H9 (cell line): ENCODE measurements at regions not wholly inside any gene's neighbourhood (a gene's known extent, or its start where the extent isn't known, plus 50 kb on each side); places are given as distances from the start of the nearest gene placed in this dataset.

ENCODE experiments used
- DNase-seq: peaks from one replicate; pipeline ENCODE4 v3.0.0-alpha.2; 2017
- H2AFZ ChIP-seq: one replicate; pipeline ENCODE4 v1.6.1; 2013; ENCODE audit warnings: mild to moderate bottlenecking, low read length, control low read depth, moderate library complexity
- H2AK5ac ChIP-seq: 2 replicates; pipeline ENCODE4 v1.6.1; 2013; ENCODE audit warnings: low read length, control low read depth, mixed read lengths; ENCODE audit not compliant: insufficient read length
- H2BK120ac ChIP-seq: one replicate; pipeline ENCODE4 v1.6.1; 2013; ENCODE audit warnings: low read depth, mild to moderate bottlenecking, low read length, control low read depth, inconsistent platforms; ENCODE audit not compliant: poor library complexity, severe bottlenecking
- H2BK12ac ChIP-seq: 2 replicates; pipeline ENCODE4 v1.6.1; 2013; ENCODE audit warnings: low read length, control low read depth, mixed read lengths, low read depth; ENCODE audit not compliant: insufficient read length
- H2BK15ac ChIP-seq: 2 replicates; pipeline ENCODE4 v1.6.1; 2013; ENCODE audit warnings: low read depth, low read length, control low read depth
- H2BK20ac ChIP-seq: one replicate; pipeline ENCODE4 v1.6.1; 2013; ENCODE audit warnings: low read depth, mild to moderate bottlenecking, low read length, control low read depth, inconsistent platforms; ENCODE audit not compliant: poor library complexity, severe bottlenecking
- H2BK5ac ChIP-seq: 2 replicates; pipeline ENCODE4 v1.6.1; 2013; ENCODE audit warnings: low read length, control low read depth, mixed read lengths; ENCODE audit not compliant: insufficient read length
- H3K14ac ChIP-seq: 2 replicates; pipeline ENCODE4 v1.6.1; 2013; ENCODE audit warnings: low read length, control low read depth; ENCODE audit not compliant: insufficient read depth
- H3K18ac ChIP-seq: 2 replicates; pipeline ENCODE4 v1.6.1; 2013; ENCODE audit warnings: low read depth, mild to moderate bottlenecking, mixed read lengths, low read length, control low read depth; ENCODE audit not compliant: insufficient read length
- H3K23ac ChIP-seq: 2 replicates; pipeline ENCODE4 v1.6.1; 2013; ENCODE audit warnings: low read length, control low read depth, mixed read lengths, low read depth; ENCODE audit not compliant: insufficient read length
- H3K23me2 ChIP-seq: 2 replicates; pipeline ENCODE4 v1.6.1; 2013; ENCODE audit warnings: low read depth, mild to moderate bottlenecking, mixed read lengths, low read length, control low read depth; ENCODE audit not compliant: insufficient read length, poor library complexity, severe bottlenecking
- H3K27ac ChIP-seq: 2 replicates; pipeline ENCODE4 v1.5.1; 2013; ENCODE audit warnings: low read length, control low read depth, mixed read lengths, low read depth; ENCODE audit not compliant: insufficient read length
- H3K27me3 ChIP-seq: 2 replicates; pipeline ENCODE4 v1.6.1; 2013; ENCODE audit warnings: low read length, control low read depth, inconsistent platforms; ENCODE audit not compliant: insufficient read depth
- H3K4ac ChIP-seq: 2 replicates; pipeline ENCODE4 v1.6.1; 2013; ENCODE audit warnings: low read depth, mild to moderate bottlenecking, control low read depth, inconsistent platforms, low read length, moderate library complexity
- H3K4me1 ChIP-seq: 2 replicates; pipeline ENCODE4 v1.6.1; 2013; ENCODE audit warnings: low read length, control low read depth, inconsistent platforms; ENCODE audit not compliant: insufficient read depth
- H3K4me2 ChIP-seq: 2 replicates; pipeline ENCODE4 v1.6.1; 2013; ENCODE audit warnings: low read length, control low read depth, mixed read lengths; ENCODE audit not compliant: insufficient read length, insufficient read depth
- H3K56ac ChIP-seq: 2 replicates; pipeline ENCODE4 v1.6.1; 2013; ENCODE audit warnings: low read depth, mild to moderate bottlenecking, mixed read lengths, low read length, control low read depth; ENCODE audit not compliant: insufficient read length
- H3K79me1 ChIP-seq: 2 replicates; pipeline ENCODE4 v1.6.1; 2013; ENCODE audit warnings: low read depth, mild to moderate bottlenecking, moderate library complexity, low read length, control low read depth, inconsistent platforms; ENCODE audit not compliant: insufficient read depth, poor library complexity, severe bottlenecking
- H3K79me2 ChIP-seq: 2 replicates; pipeline ENCODE4 v1.6.1; 2013; ENCODE audit warnings: low read length, control low read depth, inconsistent platforms; ENCODE audit not compliant: insufficient read depth
- H3K9ac ChIP-seq: 2 replicates; pipeline ENCODE4 v1.6.1; 2013; ENCODE audit warnings: low read length, control low read depth, mixed read lengths; ENCODE audit not compliant: insufficient read length; ENCODE audit errors: extremely low read depth
- H3K9me3 ChIP-seq: one replicate; pipeline ENCODE4 v1.6.1; 2013; ENCODE audit warnings: low read depth, low read length, inconsistent platforms; ENCODE audit not compliant: control insufficient read depth
- H3T11ph ChIP-seq: one replicate; pipeline ENCODE4 v1.6.1; 2013; ENCODE audit warnings: mild to moderate bottlenecking, low read length, control low read depth, inconsistent platforms
- H4K20me1 ChIP-seq: one replicate; pipeline ENCODE4 v1.6.1; 2013; ENCODE audit not compliant: control insufficient read depth, insufficient read length, insufficient read depth
- H4K5ac ChIP-seq: 2 replicates; pipeline ENCODE4 v1.6.1; 2013; ENCODE audit warnings: low read depth, mild to moderate bottlenecking, mixed read lengths, low read length, control low read depth; ENCODE audit not compliant: insufficient read length
- H4K8ac ChIP-seq: replicated peaks from 2 replicates; pipeline ENCODE4 v1.6.1; 2013; ENCODE audit warnings: low read length, control low read depth, mixed read lengths, low read depth; ENCODE audit not compliant: insufficient read length
- H4K91ac ChIP-seq: 2 replicates; pipeline ENCODE4 v1.6.1; 2013; ENCODE audit warnings: low read depth, mild to moderate bottlenecking, moderate library complexity, mixed read lengths, low read length, control low read depth; ENCODE audit not compliant: insufficient read length
- H3K27ac Mint-ChIP-seq, 3 experiments: 2 replicates in 2 of 3; 3 replicates in 1 of 3; pipeline ENCODE4 v1.8.0; 2020 to 2021; ENCODE audit warnings: mixed read lengths in 3 of 3, mild to moderate bottlenecking in 1 of 3, moderate library complexity in 1 of 3
- H3K27me3 Mint-ChIP-seq: 2 replicates; pipeline ENCODE4 v1.8.0; 2021; ENCODE audit warnings: low read depth, mild to moderate bottlenecking, moderate library complexity, mixed read lengths
- H3K36me3 Mint-ChIP-seq, 3 experiments: 2 replicates in 2 of 3; 3 replicates in 1 of 3; pipeline ENCODE4 v1.8.0; 2020 to 2021; ENCODE audit warnings: low read depth in 3 of 3, mixed read lengths in 3 of 3; ENCODE audit not compliant: insufficient read depth in 1 of 3
- H3K4me1 Mint-ChIP-seq, 2 experiments: 2 replicates each; pipeline ENCODE4 v1.8.0; 2020; ENCODE audit warnings: mixed read lengths in 2 of 2
- H3K4me3 Mint-ChIP-seq, 2 experiments: 2 replicates in 1 of 2; 3 replicates in 1 of 2; pipeline ENCODE4 v1.8.0; 2020 to 2021; ENCODE audit warnings: mild to moderate bottlenecking in 2 of 2, mixed read lengths in 2 of 2, moderate library complexity in 1 of 2
- H3K9me3 Mint-ChIP-seq, 2 experiments: 2 replicates in 1 of 2; 3 replicates in 1 of 2; pipeline ENCODE4 v1.8.0; 2020; ENCODE audit warnings: mild to moderate bottlenecking in 2 of 2, mixed read lengths in 2 of 2, moderate library complexity in 1 of 2
- WGBS: extraction: QIAGEN DNeasy Blood & Tissue Kit; methylation state at CpG from one replicate; pipeline ENCODE4 v1.1.7; 2013; ENCODE audit warnings: missing lambda C conversion rate, low lambda C conversion rate, mixed read lengths; ENCODE audit not compliant: insufficient read length; ENCODE audit errors: extremely low coverage; 5-methylcytosine and 5-hydroxymethylcytosine counted together
- TF ChIP-seq, protein P1 (sequence below): fragments of 200-600 bp; sonication (generic); conservative IDR thresholded peaks from 3 replicates; pipeline ENCODE4 v1.8.0; 2021; ENCODE audit warnings: antibody characterized with exemption, mild to moderate bottlenecking

DNA sequence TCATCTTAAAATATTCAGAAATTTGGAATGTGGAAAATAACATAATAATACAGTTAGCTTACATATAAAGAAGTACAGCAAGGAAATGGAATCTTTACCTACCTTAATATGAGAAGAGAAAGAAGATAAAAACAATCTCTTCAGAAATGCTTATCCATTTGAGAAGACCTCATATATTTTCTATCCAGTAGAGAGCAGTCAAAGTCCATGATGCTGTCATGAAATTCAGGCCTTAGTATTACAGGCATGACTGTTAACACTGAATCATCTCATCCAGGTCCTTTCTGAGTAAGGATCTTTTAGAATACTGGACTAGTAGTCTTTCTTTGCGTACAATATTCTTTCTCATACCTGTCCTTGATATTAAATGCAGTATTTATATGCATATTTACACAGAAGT is 713.4 kb downstream of the CD109 start:
- WGBS: no CpG with 5 or more reads among the region's 1 CpG
- no peak overlapping the region for H3K14ac ChIP-seq

More for the DNA sequence above, 713.4 kb downstream of the CD109 start:
- no peak overlapping the region for H3K4ac ChIP-seq
- no peaks in the 10 kb centered on the region for H3K27me3 ChIP-seq
- no peak overlapping the region for H2BK120ac ChIP-seq
- TF ChIP-seq, protein P1, sequence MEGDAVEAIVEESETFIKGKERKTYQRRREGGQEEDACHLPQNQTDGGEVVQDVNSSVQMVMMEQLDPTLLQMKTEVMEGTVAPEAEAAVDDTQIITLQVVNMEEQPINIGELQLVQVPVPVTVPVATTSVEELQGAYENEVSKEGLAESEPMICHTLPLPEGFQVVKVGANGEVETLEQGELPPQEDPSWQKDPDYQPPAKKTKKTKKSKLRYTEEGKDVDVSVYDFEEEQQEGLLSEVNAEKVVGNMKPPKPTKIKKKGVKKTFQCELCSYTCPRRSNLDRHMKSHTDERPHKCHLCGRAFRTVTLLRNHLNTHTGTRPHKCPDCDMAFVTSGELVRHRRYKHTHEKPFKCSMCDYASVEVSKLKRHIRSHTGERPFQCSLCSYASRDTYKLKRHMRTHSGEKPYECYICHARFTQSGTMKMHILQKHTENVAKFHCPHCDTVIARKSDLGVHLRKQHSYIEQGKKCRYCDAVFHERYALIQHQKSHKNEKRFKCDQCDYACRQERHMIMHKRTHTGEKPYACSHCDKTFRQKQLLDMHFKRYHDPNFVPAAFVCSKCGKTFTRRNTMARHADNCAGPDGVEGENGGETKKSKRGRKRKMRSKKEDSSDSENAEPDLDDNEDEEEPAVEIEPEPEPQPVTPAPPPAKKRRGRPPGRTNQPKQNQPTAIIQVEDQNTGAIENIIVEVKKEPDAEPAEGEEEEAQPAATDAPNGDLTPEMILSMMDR: peak; percentile 52
- H3K27ac ChIP-seq: no peak overlapping the region
- H3K79me2 ChIP-seq: no peaks in the 10 kb centered on the region
- no peak overlapping the region for H3T11ph ChIP-seq
- Mint-ChIP-seq H3K27ac (no peak overlapping the region), H3K4me3 (no peak overlapping the region), H3K27me3 (no peaks in the 10 kb centered on the region), H3K36me3 (peaks cover 0 to 2% (median 0%) of the 10 kb centered on the region in 3 experiments; a peak in 1 of 7 replicates), H3K4me1 (peaks cover 0 to 3% of the 10 kb centered on the region in 2 experiments; a peak in 1 of 4 replicates), H3K9me3 (peaks cover 0 to 4% of the 10 kb centered on the region in 2 experiments; a peak in 1 of 5 replicates)
- no peak overlapping the region for H2BK15ac ChIP-seq
- no peaks in the 10 kb centered on the region for H3K23me2 ChIP-seq
- no peak overlapping the region for H3K4me2 ChIP-seq
- H3K4me1 ChIP-seq: no peaks in the 10 kb centered on the region
- H4K20me1 ChIP-seq: no peaks in the 10 kb centered on the region
- no peak overlapping the region for H2BK12ac ChIP-seq
- no peak overlapping the region for H2BK20ac ChIP-seq
- no peaks in the 10 kb centered on the region for H3K9me3 ChIP-seq
- no peaks in the 10 kb centered on the region for H3K79me1 ChIP-seq
- no peak overlapping the region for H3K23ac ChIP-seq
- H3K18ac ChIP-seq: no peak overlapping the region
- no peak overlapping the region for H3K56ac ChIP-seq
- H3K9ac ChIP-seq: no peak overlapping the region
- H2AFZ ChIP-seq: no peak overlapping the region
- no peak overlapping the region for H2BK5ac ChIP-seq
- DNase-seq: no peak
- no peak overlapping the region for H4K5ac ChIP-seq
- H2AK5ac ChIP-seq: no peak overlapping the region
- no peak overlapping the region for H4K8ac ChIP-seq
- no peak overlapping the region for H4K91ac ChIP-seq
